AML-193 (cell line): ENCODE measurements at regions not wholly inside any gene's neighbourhood (a gene's known extent, or its start where the extent isn't known, plus 50 kb on each side); places are given as distances from the start of the nearest gene placed in this dataset.

Experiments
- DNase-seq, 2 experiments: peaks; one replicate each; lab custom pipeline; 2025; lab: John Stamatoyannopoulos, UW

GRCh38 chr5:58403822-58404433, 56.0 kb downstream of the PLK2 start:
- no peak for DNase-seq

DNA sequence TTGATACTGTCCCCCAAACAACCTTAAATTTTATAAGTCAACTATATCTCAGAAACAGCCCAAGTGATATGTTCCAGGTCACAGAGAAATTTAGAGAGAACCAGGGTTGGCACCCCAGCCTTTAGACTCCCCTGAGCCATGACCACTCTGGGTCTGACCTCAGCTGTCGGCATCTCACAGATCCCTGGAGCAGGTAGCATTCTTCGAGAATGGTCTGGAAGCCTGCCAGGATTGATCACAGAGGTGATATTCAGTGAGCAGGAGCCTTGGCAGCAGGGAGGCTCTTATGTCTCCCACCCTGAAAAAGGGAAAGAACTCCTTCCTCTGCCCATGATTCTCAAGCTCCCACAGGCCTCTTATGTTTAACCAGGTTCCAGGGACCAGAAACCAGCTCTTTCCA, 58.2 kb downstream of the PLK2 start:
- no peak for DNase-seq

- no peak for DNase-seq
Observed at GRCh38 chr5:58400737-58401136, 59.1 kb downstream of the PLK2 start.

DNA sequence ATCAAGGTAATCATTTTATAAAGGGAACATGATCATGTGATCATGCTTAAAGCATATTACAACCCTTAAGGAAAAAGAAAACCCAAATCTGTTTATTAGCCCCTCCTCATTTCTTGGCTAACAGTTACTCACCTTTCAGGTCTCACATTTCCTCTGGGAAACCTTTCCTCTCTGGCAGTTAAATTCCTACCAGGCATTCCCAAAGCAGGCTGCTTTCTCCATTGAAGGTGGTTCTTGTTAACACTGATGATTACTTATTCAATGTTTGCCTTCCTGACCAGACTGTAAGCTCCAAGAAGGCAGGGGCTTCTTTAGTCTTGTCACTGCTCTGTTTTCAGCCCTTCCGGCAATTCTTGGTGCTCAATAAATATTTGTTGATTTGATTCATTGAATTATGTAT, 59.9 kb downstream of the PLK2 start:
- DNase-seq, result no peak

DNA sequence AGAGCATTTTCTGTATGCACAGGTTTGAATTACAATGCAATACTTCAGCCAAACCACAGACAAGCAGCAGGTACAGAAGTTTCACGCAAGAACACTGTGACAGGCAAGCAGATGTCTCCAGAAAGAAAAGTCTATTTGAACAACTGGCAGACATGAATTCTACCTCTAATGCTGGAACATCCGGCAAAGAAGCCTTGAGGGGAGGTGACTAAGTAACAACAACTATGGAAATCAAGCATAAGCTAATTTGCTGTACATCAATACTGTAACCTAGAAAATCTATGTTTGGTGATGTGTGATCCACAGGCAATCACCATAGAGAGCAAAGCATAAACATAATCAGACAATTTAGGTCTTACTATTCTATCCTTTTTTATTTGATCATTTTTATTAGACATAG, 65.5 kb downstream of the PLK2 start:
- DNase-seq, result no peak

- DNase-seq, result no peak
Observed at GRCh38 chr5:58393716-58394115, 66.2 kb downstream of the PLK2 start.

DNA sequence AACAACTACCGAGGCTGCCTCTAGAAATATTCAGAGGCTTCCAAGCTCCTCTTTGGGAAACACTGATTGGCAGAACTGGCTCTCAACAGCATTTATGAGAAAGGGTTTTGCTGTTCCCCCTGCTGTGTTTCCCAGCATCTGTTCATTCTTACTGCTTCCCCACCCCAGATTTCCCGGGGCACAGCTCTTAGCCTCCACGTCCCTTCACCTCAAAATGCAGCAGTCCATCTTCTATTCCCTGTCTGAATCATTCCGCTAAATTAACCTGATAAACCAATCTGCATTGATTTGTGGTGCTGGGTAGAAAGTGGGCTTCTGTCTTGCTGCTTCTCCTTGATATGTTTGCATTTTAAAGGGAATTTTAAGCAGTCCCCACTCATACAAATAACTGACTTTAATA, 67.4 kb downstream of the PLK2 start:
- no peak for DNase-seq

- DNase-seq, result no peak
Observed at GRCh38 chr5:58383448-58383847, 76.4 kb downstream of the PLK2 start.

- no peak for DNase-seq
Observed at GRCh38 chr5:58382131-58382534, 77.8 kb downstream of the PLK2 start.

DNA sequence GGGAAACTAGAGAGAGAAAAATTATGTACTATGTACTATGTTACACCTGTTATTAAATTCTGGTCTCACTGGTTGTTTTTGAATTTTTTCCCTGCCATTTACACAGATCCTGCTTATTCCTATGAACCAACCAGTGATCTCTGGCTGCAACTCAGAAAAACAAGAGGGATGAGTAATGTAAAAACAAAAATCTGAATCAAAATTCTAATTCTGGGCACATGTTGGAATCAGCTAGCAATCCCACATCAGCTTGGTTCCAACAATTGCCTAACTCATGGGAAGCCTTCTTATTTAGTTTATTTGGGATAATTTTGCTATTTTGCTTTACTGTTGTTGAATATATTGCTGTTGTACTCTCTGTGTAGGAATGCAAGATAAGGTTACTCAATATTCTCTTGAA, 78.3 kb downstream of the PLK2 start:
- DNase-seq, result no peak

DNA sequence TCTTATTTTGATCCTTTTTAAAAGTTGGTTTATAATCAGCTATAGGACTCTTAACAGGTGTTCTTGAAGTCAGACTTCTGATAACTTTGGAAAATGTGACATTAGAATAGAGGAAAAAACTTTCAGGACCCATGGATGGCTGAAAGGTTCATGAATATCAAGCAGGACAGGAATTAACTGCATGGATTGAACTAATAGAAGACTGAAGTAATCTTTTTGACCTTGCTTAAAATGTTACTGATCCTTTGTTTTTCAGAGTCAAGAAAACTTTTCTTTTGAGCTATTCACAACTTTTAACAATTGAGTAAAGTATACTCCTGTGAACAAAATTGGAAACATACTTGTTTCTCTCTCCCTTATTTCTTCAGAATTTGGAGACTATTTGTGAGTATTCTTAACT, 79.2 kb downstream of the PLK2 start:
- no peak for DNase-seq

DNA sequence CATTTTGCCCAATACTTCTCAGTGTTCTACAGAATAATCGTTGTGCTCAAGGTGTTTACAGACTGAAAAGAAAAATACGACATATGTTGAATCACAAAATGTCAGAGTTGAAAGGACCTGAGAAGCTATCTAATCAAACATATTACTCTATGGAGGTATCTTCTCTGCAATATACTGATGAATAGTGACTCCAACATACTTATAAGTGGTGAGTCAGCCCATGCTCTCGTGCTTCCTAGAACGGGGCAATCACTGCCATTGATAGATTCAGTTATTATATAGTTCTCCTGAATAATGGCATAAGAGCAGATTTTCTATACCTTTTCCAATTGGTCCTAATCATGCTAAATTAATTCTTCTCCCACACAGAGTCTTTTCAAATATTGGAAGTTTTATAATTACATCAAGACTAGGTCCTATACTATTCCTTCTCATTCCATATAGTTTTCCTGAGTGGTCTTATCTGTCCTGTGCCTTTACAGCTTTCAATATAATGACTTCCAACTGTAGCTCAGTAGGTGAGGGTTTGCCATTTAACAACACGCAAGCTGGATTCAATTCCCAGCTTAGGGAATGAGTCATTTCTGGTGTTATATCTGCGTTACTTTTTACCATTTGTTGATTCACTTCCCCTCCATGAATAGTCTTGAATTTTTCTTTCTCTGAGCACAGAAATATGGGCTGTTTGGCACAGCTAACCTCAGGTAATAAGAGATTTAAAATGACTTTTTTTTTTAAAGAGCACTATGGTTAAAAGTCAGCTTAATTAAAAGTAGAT, 81.1 kb downstream of the PLK2 start:
- no peak for DNase-seq

GRCh38 chr5:58370606-58371005, 89.3 kb downstream of the PLK2 start:
- no peak for DNase-seq

DNA sequence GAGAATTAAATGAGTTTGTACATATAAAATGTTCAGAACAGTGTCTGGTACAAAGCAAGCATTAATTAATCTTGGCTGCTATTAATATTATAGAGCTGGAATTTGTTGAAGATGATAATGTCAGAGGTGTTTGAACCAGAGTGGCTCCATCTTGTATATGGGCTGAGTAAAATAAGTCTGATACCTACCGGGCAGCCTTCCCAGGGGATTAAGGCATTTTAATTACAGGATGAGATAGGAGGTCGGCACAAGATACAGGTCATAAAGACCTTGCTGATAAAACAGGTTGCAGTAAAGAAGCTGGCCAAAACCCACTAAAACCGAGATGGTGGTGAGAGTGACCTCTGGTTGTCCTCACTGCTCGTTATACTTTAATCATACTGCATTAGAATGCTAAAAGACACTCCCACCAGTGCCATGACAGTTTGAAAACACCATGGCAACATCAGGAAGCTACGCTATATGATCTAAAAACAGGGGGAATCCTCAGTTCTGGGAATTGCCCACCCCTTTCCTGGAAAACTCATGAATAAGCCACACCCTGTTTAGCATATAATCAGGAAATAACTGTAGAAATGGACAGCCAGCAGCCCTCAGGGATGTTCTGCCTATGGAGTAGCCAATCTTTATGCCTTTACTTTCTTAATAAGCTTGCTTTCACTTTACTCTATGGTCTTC, 90.2 kb downstream of the PLK2 start:
- DNase-seq, result no peak

DNA sequence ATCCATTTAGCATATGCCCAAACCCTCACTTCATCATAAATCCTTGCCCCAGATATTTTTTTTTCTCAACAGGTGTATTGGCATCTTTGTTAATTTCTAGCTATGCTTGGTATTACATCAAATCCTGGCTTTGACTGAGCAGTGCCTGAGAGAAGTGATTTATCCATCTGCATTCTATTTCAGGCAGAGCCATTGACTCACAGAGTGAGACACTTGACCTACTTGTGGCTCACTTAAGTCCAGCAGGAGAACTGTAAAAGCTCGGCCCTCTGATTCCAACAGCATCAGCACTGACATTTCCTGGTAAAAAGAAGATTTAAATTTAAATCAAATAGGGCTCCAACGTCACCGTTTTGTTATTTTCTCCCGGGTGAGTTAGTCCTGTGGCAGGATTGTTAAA, 93.4 kb downstream of the PLK2 start:
- no peak for DNase-seq

GRCh38 chr5:58365791-58366190, 94.1 kb downstream of the PLK2 start:
- DNase-seq, result no peak

DNA sequence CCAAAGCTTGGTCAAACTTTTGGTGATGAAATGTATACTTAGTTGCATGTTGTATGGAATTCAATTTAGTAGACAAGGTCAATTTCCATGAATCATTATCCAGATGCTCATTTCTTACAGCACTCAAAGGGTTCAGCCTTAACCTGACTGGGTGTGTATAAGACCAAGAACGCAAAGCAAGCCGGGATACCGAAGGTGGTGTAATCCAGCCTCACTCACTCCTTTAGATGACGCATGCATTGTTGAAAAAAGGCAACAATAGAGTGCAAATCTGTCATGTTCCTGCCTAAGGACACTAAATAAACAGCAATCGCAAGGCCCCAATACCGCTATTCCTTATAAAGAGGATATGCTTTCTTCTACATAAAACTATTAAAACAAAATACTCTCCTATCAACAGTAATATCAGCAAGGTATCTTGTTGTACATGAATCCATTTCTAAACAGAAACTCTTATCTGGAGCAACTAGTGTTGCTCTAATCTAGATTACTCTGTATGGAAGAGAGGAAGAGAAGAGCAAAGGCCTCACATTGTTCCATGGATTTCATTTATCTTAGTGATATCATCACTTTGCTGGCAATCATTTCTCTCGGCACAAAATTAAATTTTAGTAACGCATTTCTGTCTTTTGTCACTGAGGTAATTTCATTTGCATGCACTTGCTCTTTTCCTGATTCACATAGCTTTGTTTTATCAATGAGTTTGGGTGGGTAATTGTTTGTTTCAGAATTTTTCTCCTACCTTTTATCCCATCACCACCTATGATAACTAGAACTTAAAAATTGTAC, 96.2 kb downstream of the PLK2 start:
- DNase-seq, result no peak

GRCh38 chr5:58362135-58362534, 97.8 kb downstream of the PLK2 start:
- DNase-seq, result no peak

GRCh38 chr5:58360794-58361193, 99.1 kb downstream of the PLK2 start:
- no peak for DNase-seq

DNA sequence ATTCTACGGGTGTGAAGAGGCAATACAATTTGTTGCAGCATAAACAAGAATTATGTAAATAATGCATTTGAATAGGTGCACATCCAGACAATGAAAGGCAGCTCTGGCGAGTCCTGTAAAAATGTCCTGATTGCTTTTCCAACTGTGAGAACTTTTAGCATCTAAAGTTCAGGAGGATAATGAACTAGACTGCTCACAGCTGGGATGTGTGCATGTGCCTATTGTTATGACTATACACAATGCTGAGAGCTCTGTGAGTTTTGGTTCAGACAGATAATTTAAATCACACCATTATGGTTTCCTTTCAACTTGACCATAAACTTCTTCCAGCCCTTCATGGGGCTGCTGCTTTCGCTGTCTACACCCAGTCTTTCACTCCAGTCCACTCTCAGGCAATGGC, 99.9 kb downstream of the PLK2 start:
- DNase-seq, result no peak

GRCh38 chr5:58358501-58359178, 101.2 kb downstream of the PLK2 start:
- DNase-seq, result no peak
